Ectodermal cell (in vitro differentiated cells): ENCODE measurements at regions not wholly inside any gene's neighbourhood (a gene's known extent, or its start where the extent isn't known, plus 50 kb on each side); places are given as distances from the start of the nearest gene placed in this dataset.

ENCODE experiments used
- H3K27ac ChIP-seq: 2 replicates; pipeline ENCODE4 v1.7.0; 2013; ENCODE audit warnings: mild to moderate bottlenecking, low read depth, low read length; ENCODE audit not compliant: insufficient read depth, poor library complexity, severe bottlenecking
- H3K27me3 ChIP-seq: 2 replicates; pipeline ENCODE4 v1.7.0; 2013; ENCODE audit warnings: mild to moderate bottlenecking, low read length; ENCODE audit not compliant: insufficient read depth, control insufficient read depth, poor library complexity, severe bottlenecking
- H3K36me3 ChIP-seq: one replicate; pipeline ENCODE4 v1.7.0; 2013; ENCODE audit warnings: low read length; ENCODE audit not compliant: control insufficient read depth, insufficient read depth
- H3K4me1 ChIP-seq: one replicate; pipeline ENCODE4 v1.7.0; 2013; ENCODE audit warnings: low read length; ENCODE audit not compliant: control insufficient read depth, insufficient read depth
- H3K4me3 ChIP-seq: 2 replicates; pipeline ENCODE4 v1.7.0; 2013; ENCODE audit warnings: low read depth, low read length, control low read depth; ENCODE audit not compliant: insufficient read depth
- H3K9me3 ChIP-seq: 2 replicates; pipeline ENCODE4 v1.7.0; 2013; ENCODE audit warnings: mild to moderate bottlenecking, low read length, moderate library complexity; ENCODE audit not compliant: control insufficient read depth
- WGBS, 2 experiments: methylation state at CpG; one replicate each; pipeline ENCODE4 v1.1.7; 2013; ENCODE audit warnings: missing lambda C conversion rate in 2 of 2; 5-methylcytosine and 5-hydroxymethylcytosine counted together

- no peaks in the 10 kb centered on the region for H3K36me3 ChIP-seq
- no peaks in the 10 kb centered on the region for H3K9me3 ChIP-seq
- 80 to 83% methylated on average over 7 of the region's 7 CpGs for WGBS, 2 experiments
- H3K27ac ChIP-seq: no peak overlapping the region
- H3K4me1 ChIP-seq: no peaks in the 10 kb centered on the region
- H3K4me3 ChIP-seq: no peak overlapping the region
- no peaks in the 10 kb centered on the region for H3K27me3 ChIP-seq
Observed at GRCh38 chr22:48661984-48662383, 1165.7 kb downstream of the BRD1 start.

GRCh38 chr22:48660790-48661740 is 1166.6 kb downstream of the BRD1 start:
- no peak overlapping the region for H3K4me3 ChIP-seq
- no peaks in the 10 kb centered on the region for H3K4me1 ChIP-seq
- no peaks in the 10 kb centered on the region for H3K36me3 ChIP-seq
- H3K27ac ChIP-seq: no peak overlapping the region
- no peaks in the 10 kb centered on the region for H3K27me3 ChIP-seq
- no peaks in the 10 kb centered on the region for H3K9me3 ChIP-seq
- 80 to 81% methylated on average over 33 of the region's 33 CpGs for WGBS, 2 experiments

DNA sequence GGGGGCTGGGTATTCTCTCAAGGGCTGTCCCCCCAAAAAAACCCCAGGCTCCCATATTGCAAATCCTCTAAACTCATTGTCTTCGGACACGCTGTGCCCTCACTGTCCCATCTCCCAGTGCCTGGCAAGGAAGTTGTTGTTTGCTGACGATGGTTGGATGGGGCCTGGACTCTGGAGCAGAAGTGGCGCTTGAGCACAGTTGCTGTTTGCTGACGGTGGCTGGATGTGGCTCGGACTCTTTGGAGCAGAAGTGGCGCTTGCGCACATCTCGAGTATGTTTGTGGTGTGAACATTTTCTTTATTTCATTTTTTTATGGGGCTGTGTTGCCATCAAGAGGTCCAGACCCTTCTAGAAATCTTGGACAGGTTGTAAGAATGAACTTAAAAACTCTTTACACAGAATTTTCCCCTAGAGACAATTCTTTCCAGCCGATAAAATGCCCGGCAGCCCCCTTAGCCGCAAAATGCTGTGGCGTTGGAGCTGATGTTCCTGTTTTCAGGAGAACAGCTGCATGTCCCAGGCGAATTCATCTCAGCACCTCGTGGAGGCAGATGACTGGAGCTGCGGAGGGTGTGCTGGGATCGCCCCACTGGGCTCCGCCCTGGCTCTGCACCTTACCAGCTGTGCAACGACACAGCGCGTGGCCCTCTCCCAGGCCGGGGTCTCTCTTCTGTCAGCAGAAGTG is 1167.4 kb downstream of the BRD1 start:
- 89 to 90% methylated on average over 21 of the region's 22 CpGs for WGBS, 2 experiments
- Histone ChIP-seq H3K4me3 (no peak overlapping the region), H3K9me3 (no peaks in the 10 kb centered on the region), H3K4me1 (no peaks in the 10 kb centered on the region), H3K27me3 (no peaks in the 10 kb centered on the region), H3K27ac (no peak overlapping the region), H3K36me3 (no peaks in the 10 kb centered on the region)

- no peaks in the 10 kb centered on the region for H3K36me3 ChIP-seq
- no peak overlapping the region for H3K4me3 ChIP-seq
- no peaks in the 10 kb centered on the region for H3K27me3 ChIP-seq
- H3K9me3 ChIP-seq: no peaks in the 10 kb centered on the region
- 79 to 82% methylated on average over 8 of the region's 8 CpGs for WGBS, 2 experiments
- no peak overlapping the region for H3K27ac ChIP-seq
- H3K4me1 ChIP-seq: no peaks in the 10 kb centered on the region
Observed at GRCh38 chr22:48659404-48659996, 1168.2 kb downstream of the BRD1 start.

DNA sequence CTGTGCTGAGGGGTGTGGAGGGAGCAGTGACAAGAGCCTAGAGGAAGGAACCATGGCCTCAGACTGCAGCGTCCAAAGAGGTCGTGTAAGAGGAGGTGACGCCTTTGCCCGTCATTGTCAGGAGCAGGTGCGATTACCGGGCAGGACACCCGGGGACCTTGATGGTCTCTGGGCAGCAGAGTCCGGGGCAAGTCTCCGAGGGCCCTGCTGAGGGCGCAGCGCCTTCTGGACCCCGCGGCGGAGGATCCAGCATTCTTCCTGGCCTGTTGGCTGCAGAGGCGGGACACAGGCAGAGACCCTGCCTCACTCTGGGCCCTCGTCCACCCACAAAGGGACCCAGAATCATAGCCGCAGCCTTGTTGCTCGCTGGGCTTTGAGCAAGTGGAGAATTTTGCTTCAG is 1168.8 kb downstream of the BRD1 start:
- Histone ChIP-seq H3K27ac (no peak overlapping the region), H3K27me3 (no peaks in the 10 kb centered on the region), H3K4me3 (no peak overlapping the region), H3K4me1 (no peaks in the 10 kb centered on the region), H3K36me3 (no peaks in the 10 kb centered on the region), H3K9me3 (no peaks in the 10 kb centered on the region)
- 94 to 95% methylated on average over 18 of the region's 18 CpGs for WGBS, 2 experiments

DNA sequence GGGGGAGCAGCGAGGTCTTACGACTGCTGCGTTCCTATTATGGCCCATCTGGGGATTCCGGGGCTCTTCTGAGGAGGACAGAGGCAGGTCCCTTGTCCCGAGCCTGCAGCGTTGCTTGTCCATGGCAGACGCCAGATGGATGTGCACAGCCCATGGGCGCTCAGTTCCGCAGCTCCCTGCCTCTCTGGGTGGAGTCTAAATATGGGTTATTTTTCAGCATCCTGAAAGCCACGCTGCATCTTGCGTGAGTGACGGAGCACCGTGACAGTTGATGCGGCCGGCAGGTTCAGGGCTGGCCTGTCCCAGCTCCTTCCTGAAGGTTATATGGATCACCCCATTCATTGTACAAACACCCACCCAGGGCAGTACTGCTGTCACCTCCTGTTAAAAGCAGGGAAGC is 1169.4 kb downstream of the BRD1 start:
- Histone ChIP-seq H3K36me3 (no peaks in the 10 kb centered on the region), H3K4me3 (no peak overlapping the region), H3K27me3 (no peaks in the 10 kb centered on the region), H3K27ac (no peak overlapping the region), H3K4me1 (no peaks in the 10 kb centered on the region), H3K9me3 (no peaks in the 10 kb centered on the region)
- 93 to 94% methylated on average over 15 of the region's 15 CpGs for WGBS, 2 experiments

DNA sequence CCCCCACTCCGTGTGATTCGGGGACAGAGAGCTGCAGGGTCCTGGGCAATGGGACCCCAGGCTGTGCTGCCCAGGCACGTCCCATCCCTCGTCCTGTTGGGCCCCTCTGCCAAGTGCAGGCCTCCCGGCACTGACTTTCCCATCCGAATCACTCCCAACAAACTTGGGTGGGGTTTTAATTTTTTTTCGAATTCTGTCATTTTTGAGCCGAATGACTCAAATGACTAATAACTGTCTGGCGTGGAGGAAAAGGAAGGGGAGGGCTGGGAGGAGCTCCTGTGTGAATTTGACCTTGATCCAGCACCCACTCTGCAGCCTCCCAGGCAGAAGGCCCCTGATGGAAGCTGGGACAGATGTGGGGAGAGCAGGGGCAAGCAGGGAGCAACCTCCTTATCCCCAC is 1173.2 kb downstream of the BRD1 start:
- 80 to 81% methylated on average over 9 of the region's 9 CpGs for WGBS, 2 experiments
- Histone ChIP-seq H3K4me3 (no peak overlapping the region), H3K36me3 (no peaks in the 10 kb centered on the region), H3K9me3 (no peaks in the 10 kb centered on the region), H3K27ac (no peak overlapping the region), H3K4me1 (no peaks in the 10 kb centered on the region), H3K27me3 (no peaks in the 10 kb centered on the region)

- Histone ChIP-seq H3K4me3 (no peak overlapping the region), H3K27ac (no peak overlapping the region), H3K9me3 (no peaks in the 10 kb centered on the region), H3K4me1 (no peaks in the 10 kb centered on the region), H3K27me3 (no peaks in the 10 kb centered on the region), H3K36me3 (no peaks in the 10 kb centered on the region)
- WGBS, 2 experiments: 89 to 90% methylated on average over 18 of the region's 18 CpGs
Observed at GRCh38 chr22:48653929-48654328, 1173.7 kb downstream of the BRD1 start.

DNA sequence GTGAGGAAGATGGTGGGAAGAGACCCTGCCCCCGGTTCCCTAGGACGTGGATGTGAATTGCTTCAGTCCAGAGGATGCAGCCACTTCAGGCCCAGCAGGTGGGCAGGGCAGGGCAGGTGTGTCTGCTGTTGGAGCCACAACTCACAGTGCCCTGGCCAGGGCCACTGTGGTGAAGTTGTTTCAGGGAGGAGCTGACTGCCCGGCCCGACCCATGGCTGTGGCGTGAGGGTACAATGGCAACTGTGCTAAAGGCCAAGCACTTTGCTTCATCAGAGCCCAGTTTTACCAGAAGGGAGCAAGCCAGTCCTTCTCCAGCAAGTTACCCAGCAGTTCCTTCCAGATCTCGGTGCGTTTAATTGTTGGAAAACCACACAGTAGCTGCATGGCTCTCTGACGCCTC is 1174.4 kb downstream of the BRD1 start:
- no peaks in the 10 kb centered on the region for H3K9me3 ChIP-seq
- 93 to 94% methylated on average over 8 of the region's 8 CpGs for WGBS, 2 experiments
- no peak overlapping the region for H3K4me3 ChIP-seq
- H3K27me3 ChIP-seq: no peaks in the 10 kb centered on the region
- H3K27ac ChIP-seq: no peak overlapping the region
- H3K4me1 ChIP-seq: no peaks in the 10 kb centered on the region
- no peaks in the 10 kb centered on the region for H3K36me3 ChIP-seq

- Histone ChIP-seq H3K9me3 (no peaks in the 10 kb centered on the region), H3K4me3 (no peak overlapping the region), H3K27ac (no peak overlapping the region), H3K36me3 (no peaks in the 10 kb centered on the region), H3K4me1 (no peaks in the 10 kb centered on the region), H3K27me3 (no peaks in the 10 kb centered on the region)
- 83 to 84% methylated on average over 16 of the region's 16 CpGs for WGBS, 2 experiments
Observed at GRCh38 chr22:48652796-48653195, 1174.9 kb downstream of the BRD1 start.
